Colonic mucosa (tissue), 4 donors: ENCODE measurements at regions not wholly inside any gene's neighbourhood (a gene's known extent, or its start where the extent isn't known, plus 50 kb on each side); places are given as distances from the start of the nearest gene placed in this dataset.

Experiments used
- DNase-seq: peaks from one replicate; pipeline ENCODE4 v3.0.0-alpha.2; 2020
- H3K27ac ChIP-seq: fragments of 200-600 bp; one replicate; pipeline ENCODE4 v1.8.0; 2021
- H3K27me3 ChIP-seq: fragments of 200-600 bp; one replicate; pipeline ENCODE4 v1.8.0; 2021
- H3K36me3 ChIP-seq: fragments of 200-600 bp; one replicate; pipeline ENCODE4 v1.8.0; 2021
- H3K4me1 ChIP-seq: fragments of 200-600 bp; one replicate; pipeline ENCODE4 v1.8.0; 2021; ENCODE audit warnings: mild to moderate bottlenecking
- H3K4me3 ChIP-seq: fragments of 200-600 bp; one replicate; pipeline ENCODE4 v1.8.0; 2021
- H3K9ac ChIP-seq, 2 donors: one replicate each; pipeline ENCODE4 v1.7.0; 2013; ENCODE audit warnings: control low read depth in 2 of 2, low read depth in 2 of 2, low read length in 2 of 2
- H3K9me3 ChIP-seq: fragments of 200-600 bp; one replicate; pipeline ENCODE4 v1.8.0; 2021
- intact Hi-C: fragments of 100-400 bp; cut with DNase I; formaldehyde crosslinking; loops from one replicate; pipeline ENCODE4 v1.14.1; 2022
- TF ChIP-seq, protein P1 (sequence below): fragments of 200-600 bp; IDR thresholded peaks from one replicate; pipeline ENCODE4 v1.8.0; 2022; ENCODE audit warnings: antibody characterized with exemption, mild to moderate bottlenecking
- donor health status: healthy.
- donor health status: DM: no; HTN: no; CAD: no.
- donor health status: DM: no; HTN: no; CAD: no.

DNA sequence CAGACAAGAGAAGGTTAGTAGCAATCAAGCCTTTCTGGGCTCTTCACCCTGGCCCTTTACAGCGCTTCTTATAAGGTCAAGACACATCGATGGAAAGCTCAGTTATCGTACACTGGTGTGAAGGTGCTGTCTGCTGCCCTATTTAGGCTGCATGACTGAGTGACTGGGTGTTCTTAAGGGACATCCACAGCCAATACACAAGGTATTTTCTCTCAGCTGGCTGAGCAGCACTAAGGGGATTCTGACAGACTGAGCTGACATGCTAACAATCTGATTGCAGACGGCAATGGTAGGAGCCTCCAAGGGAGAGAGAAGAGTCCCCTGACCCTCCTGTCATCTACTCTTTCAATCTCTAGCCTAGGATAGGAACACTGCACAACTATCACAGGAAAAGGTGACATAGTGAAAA is 577.9 kb downstream of the ISL1 start:
- Histone ChIP-seq H3K9ac (no peak overlapping the region), H3K27me3 (no peaks in the 10 kb centered on the region), H3K9me3 (no peaks in the 10 kb centered on the region), H3K36me3 (no peaks in the 10 kb centered on the region), H3K27ac (no peak overlapping the region), H3K4me1 (no peaks in the 10 kb centered on the region), H3K4me3 (no peak overlapping the region)
- TF ChIP-seq, protein P1, sequence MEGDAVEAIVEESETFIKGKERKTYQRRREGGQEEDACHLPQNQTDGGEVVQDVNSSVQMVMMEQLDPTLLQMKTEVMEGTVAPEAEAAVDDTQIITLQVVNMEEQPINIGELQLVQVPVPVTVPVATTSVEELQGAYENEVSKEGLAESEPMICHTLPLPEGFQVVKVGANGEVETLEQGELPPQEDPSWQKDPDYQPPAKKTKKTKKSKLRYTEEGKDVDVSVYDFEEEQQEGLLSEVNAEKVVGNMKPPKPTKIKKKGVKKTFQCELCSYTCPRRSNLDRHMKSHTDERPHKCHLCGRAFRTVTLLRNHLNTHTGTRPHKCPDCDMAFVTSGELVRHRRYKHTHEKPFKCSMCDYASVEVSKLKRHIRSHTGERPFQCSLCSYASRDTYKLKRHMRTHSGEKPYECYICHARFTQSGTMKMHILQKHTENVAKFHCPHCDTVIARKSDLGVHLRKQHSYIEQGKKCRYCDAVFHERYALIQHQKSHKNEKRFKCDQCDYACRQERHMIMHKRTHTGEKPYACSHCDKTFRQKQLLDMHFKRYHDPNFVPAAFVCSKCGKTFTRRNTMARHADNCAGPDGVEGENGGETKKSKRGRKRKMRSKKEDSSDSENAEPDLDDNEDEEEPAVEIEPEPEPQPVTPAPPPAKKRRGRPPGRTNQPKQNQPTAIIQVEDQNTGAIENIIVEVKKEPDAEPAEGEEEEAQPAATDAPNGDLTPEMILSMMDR, result no peak
- DNase-seq, result no peak
- intact Hi-C loops, result loop anchor here (10.0 kb wide), 1 partner anchor 586 kb away; no protein-coding TSS in a partner anchor

DNA sequence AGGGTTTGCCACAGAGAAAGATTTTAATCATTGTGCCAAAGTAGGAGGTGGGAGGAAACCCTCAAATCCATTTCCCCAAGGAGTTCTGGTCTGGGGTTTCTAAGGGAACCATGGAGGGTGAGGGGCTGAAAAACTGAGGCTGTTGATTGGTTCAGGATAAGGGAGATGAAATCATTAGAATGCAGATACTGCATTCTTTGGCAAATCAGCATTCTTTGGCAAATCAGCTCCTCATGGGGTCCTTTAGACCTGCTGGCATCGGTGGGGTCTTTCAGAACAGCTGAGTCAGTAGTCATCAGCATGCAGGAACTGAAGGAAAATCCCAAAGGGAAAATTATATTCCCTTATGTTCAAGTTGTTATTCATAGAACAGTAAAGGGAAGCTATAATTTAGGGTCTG is 585.5 kb downstream of the ISL1 start:
- no peak for DNase-seq
- Histone ChIP-seq H3K27me3 (no peaks in the 10 kb centered on the region), H3K9me3 (no peaks in the 10 kb centered on the region), H3K36me3 (no peaks in the 10 kb centered on the region), H3K4me1 (no peaks in the 10 kb centered on the region), H3K27ac (no peak overlapping the region), H3K4me3 (no peak overlapping the region), H3K9ac (no peak overlapping the region)
- intact Hi-C loops, result loop anchor here (10.0 kb wide), 1 partner anchor 594 kb away; no protein-coding TSS in a partner anchor
- TF ChIP-seq, protein P1, result no peak

GRCh38 chr5:51974834-51975233 is 591.6 kb downstream of the ISL1 start:
- H3K9me3 ChIP-seq, result no peaks in the 10 kb centered on the region
- intact Hi-C loops, result no loop called here
- H3K4me3 ChIP-seq, result no peak overlapping the region
- H3K27me3 ChIP-seq, result no peaks in the 10 kb centered on the region
- no peaks in the 10 kb centered on the region for H3K36me3 ChIP-seq
- H3K27ac ChIP-seq, result no peak overlapping the region
- no peak for DNase-seq
- H3K9ac ChIP-seq, result no peak overlapping the region
- no peaks in the 10 kb centered on the region for H3K4me1 ChIP-seq
- TF ChIP-seq, protein P1, result no peak

DNA sequence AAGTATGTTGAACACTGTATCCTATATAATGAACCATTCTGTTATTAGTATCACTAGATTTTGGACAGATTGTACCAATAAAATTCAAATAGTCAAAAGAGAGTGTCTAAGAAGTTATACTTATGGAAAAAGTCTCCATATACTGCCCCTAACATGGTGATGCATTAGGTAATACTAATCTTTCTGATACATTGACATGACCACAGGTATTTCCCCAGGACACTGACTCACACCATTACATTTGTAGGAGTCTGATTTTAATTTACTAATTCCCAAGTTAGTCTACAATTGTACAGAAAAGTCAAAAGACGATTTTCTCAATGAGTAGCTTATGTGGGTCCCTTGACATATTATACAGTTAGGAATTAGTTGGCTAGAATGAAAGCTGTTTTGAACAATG is 593.8 kb downstream of the ISL1 start:
- Histone ChIP-seq H3K9ac (no peak overlapping the region), H3K4me1 (no peaks in the 10 kb centered on the region), H3K27ac (no peak overlapping the region), H3K27me3 (no peaks in the 10 kb centered on the region), H3K36me3 (no peaks in the 10 kb centered on the region), H3K4me3 (no peak overlapping the region), H3K9me3 (no peaks in the 10 kb centered on the region)
- DNase-seq, result no peak
- TF ChIP-seq, protein P1, result no peak
- intact Hi-C loops, result no loop called here

DNA sequence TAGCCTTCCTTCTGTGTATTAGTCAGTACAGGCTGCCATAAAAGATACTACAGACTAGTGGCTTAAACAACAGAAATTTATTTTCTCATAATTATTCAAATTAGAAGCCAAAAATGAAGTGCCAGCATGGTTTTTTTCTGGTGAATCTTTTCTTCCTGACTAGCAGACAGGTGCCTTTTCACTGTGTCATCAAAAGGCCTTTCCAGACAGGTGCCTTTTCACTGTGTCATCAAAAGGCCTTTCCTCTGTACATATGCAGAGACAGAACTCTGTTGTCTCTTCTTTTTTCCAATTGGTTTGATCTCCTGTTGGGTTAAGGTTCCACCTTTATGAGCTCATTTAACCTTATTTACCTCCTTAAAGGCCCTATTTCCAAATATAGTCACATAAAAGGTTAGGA is 599.9 kb downstream of the ISL1 start:
- H3K27ac ChIP-seq, result no peak overlapping the region
- H3K4me3 ChIP-seq, result no peak overlapping the region
- H3K4me1 ChIP-seq, result no peaks in the 10 kb centered on the region
- no peaks in the 10 kb centered on the region for H3K27me3 ChIP-seq
- no peaks in the 10 kb centered on the region for H3K36me3 ChIP-seq
- no peak overlapping the region for H3K9ac ChIP-seq
- TF ChIP-seq, protein P1, result no peak
- DNase-seq, result no peak
- intact Hi-C loops, result no loop called here
- no peaks in the 10 kb centered on the region for H3K9me3 ChIP-seq

GRCh38 chr5:51986733-51987132 is 603.5 kb downstream of the ISL1 start:
- no peak overlapping the region for H3K27ac ChIP-seq
- no peaks in the 10 kb centered on the region for H3K4me1 ChIP-seq
- intact Hi-C loops, result no loop called here
- no peaks in the 10 kb centered on the region for H3K36me3 ChIP-seq
- no peak overlapping the region for H3K4me3 ChIP-seq
- H3K27me3 ChIP-seq, result no peaks in the 10 kb centered on the region
- TF ChIP-seq, protein P1, result no peak
- DNase-seq, result no peak
- no peak overlapping the region for H3K9ac ChIP-seq
- no peaks in the 10 kb centered on the region for H3K9me3 ChIP-seq
